SKM-1 treated with dmso at 0.1 percent for 144 hours (cell line): ENCODE measurements at regions not wholly inside any gene's neighbourhood (a gene's known extent, or its start where the extent isn't known, plus 50 kb on each side); places are given as distances from the start of the nearest gene placed in this dataset.

Experiments used
- DNase-seq: peaks from one replicate; lab custom pipeline; 2025; ENCODE audit not compliant: unreplicated experiment; lab: John Stamatoyannopoulos, UW

- no peak for DNase-seq
These were observed 933.5 kb upstream of the EEF2KMT start for GRCh38 chr16:6031102-6031501.

DNA sequence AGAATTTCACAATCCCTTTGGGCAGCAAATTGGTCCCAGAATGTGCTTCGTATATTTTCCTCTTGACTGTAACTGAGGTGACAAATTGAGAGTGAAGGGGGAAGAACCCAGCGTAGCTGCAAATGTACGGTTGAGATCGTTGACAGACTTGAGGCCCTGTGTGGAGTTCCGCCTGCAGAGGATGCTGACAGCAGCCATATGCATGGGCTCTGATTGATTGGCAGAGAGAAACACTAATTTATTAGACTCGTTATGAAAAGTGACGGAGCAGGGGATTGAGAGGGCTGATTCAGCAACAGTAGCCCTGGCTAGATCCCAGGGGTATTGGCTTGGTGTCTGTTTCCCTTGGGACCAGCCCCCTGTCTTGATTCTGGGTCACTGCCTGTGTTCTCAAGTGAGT is 930.1 kb upstream of the EEF2KMT start:
- no peak for DNase-seq

DNA sequence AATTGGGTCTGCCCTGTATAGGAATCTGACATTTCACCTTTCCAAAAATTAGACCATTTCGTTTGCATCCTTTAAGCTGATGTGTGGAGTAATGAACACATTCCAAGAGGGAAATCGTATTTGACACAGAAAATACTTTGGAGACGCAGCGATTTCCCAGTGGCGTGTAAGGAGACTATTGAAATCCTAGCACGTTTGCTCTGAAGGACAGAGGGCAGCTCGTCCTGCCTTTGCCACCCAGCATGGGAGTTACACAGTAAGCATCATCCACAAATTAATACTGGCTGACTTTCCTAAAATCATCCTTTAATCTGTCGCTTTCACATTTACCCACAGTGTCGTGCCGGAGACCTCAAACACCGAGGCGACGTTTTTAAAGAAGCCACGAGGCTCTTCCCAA is 925.9 kb upstream of the EEF2KMT start:
- DNase-seq = no peak

GRCh38 chr16:6021276-6021943 is 923.8 kb upstream of the EEF2KMT start:
- no peak for DNase-seq

DNA sequence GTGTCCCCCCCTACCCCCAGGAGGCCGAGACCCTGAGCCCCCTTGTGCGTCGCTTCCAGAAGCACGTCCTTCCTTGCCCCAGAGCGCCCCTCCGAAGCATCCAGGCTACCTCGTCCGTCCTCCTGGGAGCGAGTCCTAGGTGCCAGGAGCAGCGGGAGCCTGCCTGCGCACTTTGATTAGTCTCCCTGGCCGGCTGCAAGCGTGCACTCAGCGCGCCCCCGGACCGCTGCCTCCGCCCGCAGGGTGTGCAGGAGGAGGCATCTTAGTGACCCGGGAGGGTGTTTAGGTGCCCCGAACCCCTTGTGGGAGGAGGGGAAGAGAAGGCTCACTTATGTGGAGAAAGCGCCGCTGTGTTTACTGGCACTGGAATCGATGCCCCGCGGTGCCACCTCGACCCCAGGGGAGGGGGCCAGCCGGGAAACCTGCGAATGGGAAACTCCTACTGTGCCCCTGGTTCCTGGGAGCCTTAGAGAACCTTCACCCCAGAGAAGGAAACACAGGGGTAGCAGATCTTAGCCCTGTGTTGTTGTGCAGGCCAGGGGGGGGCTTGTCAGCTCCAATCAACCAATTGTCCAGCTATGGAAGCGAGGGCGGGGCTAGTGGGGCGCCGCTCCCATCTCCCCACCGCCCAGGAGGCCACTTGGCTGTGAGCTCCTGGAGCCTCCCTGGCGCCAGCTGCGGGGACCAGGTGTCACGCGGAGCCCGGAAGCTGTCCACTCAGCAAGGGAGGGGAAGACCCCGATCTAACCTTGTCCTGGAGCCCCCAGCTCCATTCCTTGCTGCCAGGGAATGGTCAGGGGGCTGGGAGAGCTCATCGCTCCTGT is 922.8 kb upstream of the EEF2KMT start:
- no peak for DNase-seq

GRCh38 chr16:6019490-6019991 is 921.9 kb upstream of the EEF2KMT start:
- DNase-seq = no peak

DNA sequence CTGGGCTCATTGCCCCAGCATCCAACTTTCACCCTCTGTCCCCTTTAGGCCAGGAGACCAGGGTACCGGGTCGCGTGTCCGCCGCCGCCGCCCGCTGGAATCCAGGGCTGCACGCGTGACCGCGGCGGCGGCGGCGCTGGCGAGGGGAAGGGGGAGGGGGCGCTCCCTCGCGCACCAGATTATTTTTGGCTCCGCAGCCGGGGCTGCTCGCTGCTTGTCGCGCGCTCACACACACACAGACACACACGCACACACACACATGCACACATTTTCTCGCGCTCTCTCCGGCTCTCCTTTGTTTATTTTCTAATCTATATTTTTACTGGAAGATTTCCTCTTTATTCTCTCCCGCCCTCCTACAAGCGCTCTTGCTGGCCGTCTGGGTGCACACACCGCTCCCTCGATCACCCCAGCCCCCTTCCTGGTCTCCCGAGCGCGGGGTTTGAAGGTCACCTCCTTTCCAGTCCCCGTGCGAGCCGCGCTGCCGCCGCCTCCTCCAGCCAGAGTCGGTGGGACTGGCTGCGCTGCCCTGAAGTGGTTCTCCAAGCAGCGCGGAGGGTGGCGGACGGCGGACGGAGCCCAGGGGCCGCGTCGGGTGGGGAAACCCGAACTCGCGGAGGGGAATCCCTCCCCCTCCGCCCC is 921.4 kb upstream of the EEF2KMT start:
- no peak for DNase-seq

DNA sequence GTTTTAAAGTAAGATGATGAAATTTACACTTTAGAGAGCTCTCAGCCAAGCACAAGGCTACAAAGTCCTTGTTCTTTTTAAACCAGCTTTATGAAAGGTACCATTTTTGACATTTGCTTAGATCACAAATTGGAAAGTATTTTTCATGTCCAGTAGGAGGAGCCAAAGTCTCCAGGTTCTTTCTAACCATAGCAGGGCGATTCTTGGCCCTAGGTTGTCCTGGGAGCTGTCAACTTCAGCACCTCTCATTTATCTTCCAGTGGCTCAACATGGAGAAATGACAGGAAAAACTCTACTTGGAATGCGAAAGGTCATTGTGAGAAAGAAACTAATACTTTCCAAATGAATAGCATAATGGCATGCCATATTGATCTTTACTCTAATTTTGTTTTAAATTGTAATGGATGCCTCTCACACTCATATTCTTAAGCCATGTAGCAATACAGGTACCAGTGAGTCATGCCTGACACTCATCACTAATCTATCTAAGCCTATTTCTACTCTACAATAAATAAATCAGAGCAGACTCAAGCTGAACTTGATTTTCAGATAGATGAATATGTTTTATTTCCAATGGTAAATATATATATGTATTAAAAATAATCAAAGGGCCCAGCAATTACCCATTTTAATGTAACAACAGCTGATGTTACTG is 919.1 kb upstream of the EEF2KMT start:
- no peak for DNase-seq

- DNase-seq = no peak
These were observed 915.1 kb upstream of the EEF2KMT start for GRCh38 chr16:6012716-6013115.

DNA sequence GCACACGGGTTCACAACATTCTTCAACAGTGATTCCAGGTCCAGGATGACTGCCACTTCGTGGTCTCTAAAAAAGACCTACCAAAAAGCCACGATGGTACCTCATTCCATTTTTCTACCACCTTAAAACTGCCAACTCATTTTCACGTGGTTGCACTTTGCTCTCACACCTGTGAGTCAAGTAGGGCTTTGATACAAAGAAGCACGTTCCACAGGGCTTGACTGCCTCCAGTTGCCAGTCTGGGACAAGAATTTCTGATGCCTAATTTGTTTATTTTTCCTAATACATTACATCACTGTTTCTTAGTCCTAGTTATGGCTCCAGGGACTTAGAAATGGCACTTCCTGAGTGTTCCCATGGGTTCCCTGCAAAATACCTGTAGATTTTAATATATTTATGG is 911.6 kb upstream of the EEF2KMT start:
- no peak for DNase-seq

DNA sequence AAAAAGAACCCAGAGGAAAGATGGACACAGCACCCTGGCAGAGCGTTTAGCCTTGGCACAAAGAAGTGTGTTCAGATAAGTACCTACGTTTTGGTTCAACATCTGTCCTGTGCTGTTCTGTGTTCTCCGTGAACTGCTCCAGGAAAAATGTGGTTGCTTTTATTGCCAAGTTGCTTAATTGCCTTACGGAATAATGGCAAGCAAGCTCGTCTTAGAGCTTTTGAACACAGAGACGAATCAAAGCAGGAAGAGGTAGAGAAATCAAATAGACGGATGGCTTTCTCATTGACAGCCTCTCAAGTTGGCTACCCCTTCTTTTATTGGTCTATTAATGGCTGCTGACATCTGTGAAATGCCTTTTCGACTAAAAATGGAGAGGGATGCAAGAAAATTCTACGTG is 911.1 kb upstream of the EEF2KMT start:
- DNase-seq = no peak

GRCh38 chr16:5993356-5993755 is 895.8 kb upstream of the EEF2KMT start:
- no peak for DNase-seq

GRCh38 chr16:5982979-5983378 is 885.4 kb upstream of the EEF2KMT start:
- no peak for DNase-seq

GRCh38 chr16:5979905-5980550 is 882.4 kb upstream of the EEF2KMT start:
- no peak for DNase-seq

GRCh38 chr16:5977329-5977728 is 879.7 kb upstream of the EEF2KMT start:
- no peak for DNase-seq

DNA sequence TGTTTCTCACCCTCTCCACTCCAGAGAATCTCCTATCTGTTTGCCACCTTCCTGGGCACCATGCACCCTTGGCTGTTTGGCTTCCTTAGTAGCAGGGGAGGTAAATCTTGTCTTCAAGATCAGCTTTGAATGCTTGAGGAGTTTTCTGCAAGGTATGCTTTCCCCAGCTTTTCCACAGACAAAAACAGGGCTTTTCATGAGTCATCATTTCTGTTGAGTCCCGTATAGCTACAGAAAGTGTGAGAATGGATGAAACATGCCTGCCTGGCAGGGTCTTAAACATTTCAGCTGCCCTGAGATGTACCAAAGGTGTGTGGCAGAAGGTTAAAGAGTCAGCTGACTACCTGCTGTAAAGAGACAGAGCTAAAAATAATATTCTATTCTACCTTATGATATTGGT is 875.2 kb upstream of the EEF2KMT start:
- DNase-seq = no peak

GRCh38 chr16:5971924-5972323 is 874.3 kb upstream of the EEF2KMT start:
- no peak for DNase-seq

DNA sequence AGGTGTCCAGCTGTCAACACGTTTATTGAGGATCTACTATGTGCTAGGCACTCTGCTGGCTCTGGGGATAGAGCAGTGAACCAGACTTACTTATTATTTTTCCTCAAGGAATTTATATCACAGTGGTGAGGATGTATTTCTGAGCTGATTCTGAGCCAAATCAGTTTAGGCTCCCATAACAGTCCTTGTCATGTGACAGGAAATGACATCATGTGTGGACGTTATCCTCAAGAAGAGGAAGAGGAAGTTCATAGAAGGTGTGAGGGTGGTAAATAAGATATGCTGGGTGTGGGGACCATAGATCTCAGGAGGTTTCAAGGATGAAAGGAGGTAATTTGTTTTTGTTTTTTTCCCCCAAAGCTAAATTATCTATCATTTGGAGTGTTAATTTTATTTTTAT is 873.5 kb upstream of the EEF2KMT start:
- DNase-seq = no peak

DNA sequence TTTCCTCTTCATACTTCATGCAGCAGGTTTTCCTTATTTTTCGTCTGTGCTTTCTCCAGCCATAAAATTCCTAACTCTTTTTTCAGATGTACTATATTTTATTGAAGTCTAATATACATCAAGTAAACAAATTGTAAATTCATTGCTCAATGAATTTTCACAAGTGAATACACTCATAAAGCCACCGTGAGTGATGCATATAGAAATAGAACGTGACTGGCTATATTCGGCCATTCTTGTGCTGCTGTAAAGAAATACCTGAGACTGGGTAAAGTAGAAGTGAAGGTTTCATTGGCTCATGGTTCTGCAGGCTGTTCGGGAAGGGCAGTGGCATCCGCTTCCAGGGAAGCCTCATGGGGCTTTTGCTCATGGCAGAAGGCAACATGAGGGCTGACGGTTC is 868.4 kb upstream of the EEF2KMT start:
- DNase-seq = no peak

DNA sequence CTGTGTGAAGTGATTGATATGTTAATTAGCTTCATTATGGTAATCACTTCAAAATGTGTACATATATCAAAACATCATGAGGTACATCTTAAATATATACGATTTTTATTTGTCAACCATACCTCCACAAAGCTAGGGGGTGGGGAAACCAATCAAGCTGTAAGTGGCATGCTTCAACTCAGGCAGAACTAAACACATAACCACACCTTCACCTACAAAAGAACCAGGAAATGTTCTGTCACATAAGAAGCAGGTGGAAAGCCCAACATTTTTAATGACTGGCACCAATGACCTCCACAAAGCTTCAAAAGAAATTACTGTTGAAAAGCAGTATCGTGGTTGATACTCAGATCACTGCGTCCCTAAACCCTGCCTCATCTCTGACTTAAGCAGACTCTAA is 867.7 kb upstream of the EEF2KMT start:
- no peak for DNase-seq

GRCh38 chr16:5951486-5951885 is 853.9 kb upstream of the EEF2KMT start:
- DNase-seq = no peak
